ENCODE measurements at regions not wholly inside any gene's neighbourhood (a gene's known extent, or its start where the extent isn't known, plus 50 kb on each side); places are given as distances from the start of the nearest gene placed in this dataset.

DNA sequence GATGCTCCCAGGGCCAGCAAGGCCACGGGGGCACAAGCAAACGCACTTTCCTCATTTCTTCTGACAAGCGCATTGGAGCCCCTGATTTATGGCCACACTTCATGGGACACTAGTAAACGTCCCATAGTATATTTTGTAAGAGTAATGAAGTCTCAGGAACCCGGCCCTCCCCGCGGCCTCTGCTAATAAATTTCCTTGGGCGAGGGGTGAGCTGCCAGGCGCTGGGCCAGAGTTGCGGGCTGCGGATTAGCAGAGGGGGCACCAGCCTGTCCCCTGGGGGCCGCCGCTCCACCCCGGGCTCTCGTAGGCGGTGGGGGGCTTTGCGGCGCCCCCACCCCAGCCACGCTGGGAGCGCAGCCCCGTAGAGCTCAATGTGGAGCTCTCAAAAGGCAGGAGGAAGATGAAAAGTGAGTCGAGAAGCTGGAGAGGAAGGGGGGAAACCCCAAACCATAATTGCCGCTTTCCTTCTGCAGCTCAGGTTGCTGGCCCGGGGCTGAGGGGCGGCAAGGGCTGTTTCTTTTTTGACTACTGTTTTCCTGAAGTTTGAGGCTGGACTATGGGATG is 173.6 kb downstream of the CDC5L start:
- DNase-seq (no peak), ATAC-seq (no peak)
- Histone ChIP-seq H3K4me3 (no peak overlapping the region), H3K36me3 (no peaks in the 10 kb centered on the region), H3K9me3 (no peaks in the 10 kb centered on the region), H3K4me1 (no peaks in the 10 kb centered on the region), H3K27ac (no peak overlapping the region), H3K27me3 (peaks cover 11% of the 10 kb centered on the region)
- no peak for TF ChIP-seq CTCF (IDR thresholded peaks at IDR 0.05)
- intact Hi-C loops (cut with DNase I), result no loop called here

- Histone ChIP-seq H3K36me3 (no peaks in the 10 kb centered on the region), H3K9me3 (no peaks in the 10 kb centered on the region), H3K27ac (no peak overlapping the region), H3K27me3 (peaks cover 11% of the 10 kb centered on the region), H3K4me3 (no peak overlapping the region), H3K4me1 (no peaks in the 10 kb centered on the region)
- intact Hi-C loops (cut with DNase I), result no loop called here
- ATAC-seq (peak; percentile 33), DNase-seq (no peak)
- TF ChIP-seq CTCF (IDR thresholded peaks at IDR 0.05), result no peak
These were observed 174.5 kb downstream of the CDC5L start for GRCh38 chr6:44561832-44562665.

GRCh38 chr6:44563397-44563796 is 175.9 kb downstream of the CDC5L start:
- no peaks in the 10 kb centered on the region for H3K9me3 ChIP-seq
- ATAC-seq (no peak), DNase-seq (no peak)
- no peak overlapping the region for H3K27ac ChIP-seq
- no peak overlapping the region for H3K4me3 ChIP-seq
- peaks cover 11% of the 10 kb centered on the region for H3K27me3 ChIP-seq
- no peaks in the 10 kb centered on the region for H3K36me3 ChIP-seq
- no peaks in the 10 kb centered on the region for H3K4me1 ChIP-seq
- no peak for TF ChIP-seq CTCF (IDR thresholded peaks at IDR 0.05)
- intact Hi-C loops (cut with DNase I), result no loop called here

DNA sequence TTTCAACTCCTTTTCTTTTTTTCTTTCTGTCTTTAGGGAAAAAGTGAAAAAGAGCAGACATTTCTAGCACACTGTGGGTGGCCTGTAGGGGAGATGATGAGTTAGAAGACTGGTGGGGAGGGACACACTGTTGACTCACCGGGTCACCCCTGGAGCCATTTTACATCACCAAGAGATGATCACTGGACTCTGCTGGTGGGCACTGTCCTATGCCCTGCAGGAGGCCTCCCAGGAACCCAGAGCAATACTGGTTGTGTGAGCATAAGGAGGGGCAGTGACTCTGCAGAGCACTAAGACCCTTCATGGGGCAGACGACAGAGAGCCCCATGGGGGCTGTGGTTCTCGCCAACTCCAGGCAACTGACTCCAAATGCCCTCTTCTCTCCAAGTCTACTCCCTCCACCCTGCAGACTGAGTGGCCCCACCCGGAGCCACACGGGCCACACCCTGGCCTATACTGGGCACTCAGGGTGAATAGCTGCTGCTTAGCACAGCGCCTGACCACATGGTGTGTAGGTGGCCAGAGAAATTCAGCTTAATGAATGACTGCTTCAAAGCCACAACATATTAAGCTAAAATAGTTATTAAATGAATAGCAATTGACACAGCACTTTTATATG is 177.5 kb downstream of the CDC5L start:
- intact Hi-C loops (cut with DNase I), result no loop called here
- Histone ChIP-seq H3K27ac (no peak overlapping the region), H3K27me3 (no peaks in the 10 kb centered on the region), H3K4me3 (no peak overlapping the region), H3K9me3 (no peaks in the 10 kb centered on the region), H3K36me3 (no peaks in the 10 kb centered on the region), H3K4me1 (peaks cover 6% of the 10 kb centered on the region)
- DNase-seq (no peak), ATAC-seq (peak; percentile 75)
- TF ChIP-seq CTCF (IDR thresholded peaks at IDR 0.05), result no peak

- Histone ChIP-seq H3K4me1 (peaks cover 12% of the 10 kb centered on the region), H3K4me3 (no peak overlapping the region), H3K27me3 (no peaks in the 10 kb centered on the region), H3K36me3 (no peaks in the 10 kb centered on the region), H3K9me3 (no peaks in the 10 kb centered on the region), H3K27ac (no peak overlapping the region)
- intact Hi-C loops (cut with DNase I), result no loop called here
- ATAC-seq, result peak; percentile 48
- DNase-seq, result no peak
- TF ChIP-seq CTCF (IDR thresholded peaks at IDR 0.05), result no peak
These were observed 179.9 kb downstream of the CDC5L start for GRCh38 chr6:44567406-44567805.

All from upper lobe of right lung (tissue), 1 donor.